Iris pigment epithelial cell (primary cell): ENCODE measurements at regions not wholly inside any gene's neighbourhood (a gene's known extent, or its start where the extent isn't known, plus 50 kb on each side); places are given as distances from the start of the nearest gene placed in this dataset.
A peak's percentile ranks its signal among the peaks of the same experiment; 100 is the strongest.

Experiments used
- DNase-seq: peaks from one replicate; pipeline ENCODE4 v3.0.0-alpha.2; 2011; ENCODE audit warnings: low read depth

GRCh38 chr7:13293264-13294002 lies 606.0 kb downstream of the ARL4A start:
- no peak for DNase-seq

- no peak for DNase-seq
These were observed 619.6 kb downstream of the ARL4A start for GRCh38 chr7:13307040-13307439.

DNA sequence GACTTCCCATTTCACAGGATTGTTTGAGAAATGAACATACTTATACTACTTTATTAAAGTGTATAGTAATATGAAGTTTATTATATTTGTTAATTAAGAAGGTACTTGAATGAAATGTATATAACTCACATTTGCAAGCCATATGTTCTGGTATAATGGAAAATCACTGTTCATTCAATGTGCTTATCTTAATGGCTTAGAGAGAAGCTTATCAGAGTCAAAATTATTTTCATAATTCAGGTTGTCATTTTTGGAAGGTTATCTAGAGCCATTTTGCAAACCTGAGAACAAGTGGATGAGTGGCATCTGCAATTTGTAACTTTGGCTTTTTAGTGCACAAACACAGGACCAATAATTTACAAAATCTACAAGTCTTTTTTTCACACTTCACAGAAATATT lies 621.0 kb downstream of the ARL4A start:
- no peak for DNase-seq

DNA sequence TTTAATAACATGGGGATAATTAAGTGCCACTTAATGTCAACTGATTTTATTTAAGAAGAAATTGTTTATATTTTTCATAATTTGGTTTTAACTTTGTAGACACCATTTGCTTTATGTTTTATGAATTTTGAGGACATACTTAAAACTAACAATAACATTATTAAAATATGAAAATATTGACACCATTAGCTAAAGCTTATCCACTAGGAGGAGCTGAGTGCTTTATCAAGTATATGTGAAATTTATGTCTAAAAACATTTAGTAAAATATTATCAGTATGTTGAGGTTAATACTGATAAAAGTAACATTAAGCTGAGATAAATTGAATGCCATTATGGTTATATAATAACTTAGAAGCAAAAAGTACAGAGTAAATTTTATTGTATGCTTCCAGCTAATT lies 622.1 kb downstream of the ARL4A start:
- DNase-seq, result no peak

DNA sequence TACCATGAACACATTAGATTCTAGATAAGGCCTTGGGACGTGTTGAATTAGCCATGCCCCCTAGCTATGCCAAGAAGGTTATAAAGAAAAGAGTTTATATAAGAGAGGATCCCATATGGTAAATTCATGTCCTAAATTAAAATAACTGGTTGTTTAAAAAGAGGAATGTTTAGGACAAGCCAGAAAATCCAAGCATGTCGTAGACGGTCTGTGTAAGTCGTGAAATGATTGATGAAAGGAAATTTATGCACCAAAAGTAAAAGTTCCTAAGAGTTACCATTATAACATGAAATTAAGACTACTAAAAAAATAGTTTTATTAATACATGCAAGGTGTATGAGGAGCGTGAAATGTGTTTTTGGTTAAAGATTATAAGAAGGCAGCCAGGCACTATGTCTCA lies 624.9 kb downstream of the ARL4A start:
- no peak for DNase-seq

GRCh38 chr7:13320333-13320732 lies 632.9 kb downstream of the ARL4A start:
- DNase-seq, result no peak

GRCh38 chr7:13321316-13321715 lies 633.9 kb downstream of the ARL4A start:
- no peak for DNase-seq

GRCh38 chr7:13322126-13322525 lies 634.7 kb downstream of the ARL4A start:
- DNase-seq, result no peak

DNA sequence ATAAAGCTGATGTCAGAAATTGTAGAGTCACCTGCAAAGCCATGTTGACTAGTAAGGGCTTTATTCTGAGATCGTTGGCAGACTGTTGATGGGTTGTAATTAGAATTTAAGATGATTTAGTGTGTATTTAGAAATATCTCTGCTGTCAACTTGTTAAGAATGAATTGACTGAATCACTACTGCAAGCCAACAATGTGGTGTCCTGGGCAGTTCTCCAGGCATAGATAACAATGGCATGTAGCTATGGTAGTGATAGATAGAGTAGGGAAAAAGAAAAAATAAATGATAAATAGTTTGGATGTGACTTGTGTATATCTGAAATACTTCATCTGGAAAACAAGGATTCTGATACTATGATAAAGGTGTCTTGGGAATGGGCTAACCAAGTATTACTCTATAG lies 640.2 kb downstream of the ARL4A start:
- peak; percentile 48 for DNase-seq

DNA sequence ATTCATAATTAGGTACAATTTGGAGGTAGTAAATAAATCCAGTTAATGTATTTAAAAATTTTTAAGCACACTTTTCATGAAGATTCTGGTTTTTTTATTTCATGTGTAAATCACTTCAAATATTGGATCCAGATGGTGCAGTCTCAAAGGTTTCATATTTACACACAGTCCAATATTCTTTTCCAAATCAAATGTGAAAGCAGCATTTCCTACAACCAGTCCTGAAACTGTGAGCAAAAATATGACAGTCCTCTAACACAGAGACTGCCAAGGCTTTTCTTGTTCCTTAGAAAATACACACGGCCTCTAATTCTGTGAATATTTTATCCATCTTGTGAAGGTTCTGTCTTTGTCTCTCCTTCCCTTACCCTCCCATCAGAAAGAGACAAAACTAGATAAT lies 645.9 kb downstream of the ARL4A start:
- DNase-seq, result no peak

GRCh38 chr7:13336227-13336626 lies 648.8 kb downstream of the ARL4A start:
- DNase-seq, result peak; percentile 21

GRCh38 chr7:13352677-13353076 lies 636.8 kb downstream of the ETV1 start:
- no peak for DNase-seq

GRCh38 chr7:13359656-13360055 lies 629.8 kb downstream of the ETV1 start:
- DNase-seq, result no peak

- DNase-seq, result no peak
These were observed 602.7 kb downstream of the ETV1 start for GRCh38 chr7:13386741-13387140.

DNA sequence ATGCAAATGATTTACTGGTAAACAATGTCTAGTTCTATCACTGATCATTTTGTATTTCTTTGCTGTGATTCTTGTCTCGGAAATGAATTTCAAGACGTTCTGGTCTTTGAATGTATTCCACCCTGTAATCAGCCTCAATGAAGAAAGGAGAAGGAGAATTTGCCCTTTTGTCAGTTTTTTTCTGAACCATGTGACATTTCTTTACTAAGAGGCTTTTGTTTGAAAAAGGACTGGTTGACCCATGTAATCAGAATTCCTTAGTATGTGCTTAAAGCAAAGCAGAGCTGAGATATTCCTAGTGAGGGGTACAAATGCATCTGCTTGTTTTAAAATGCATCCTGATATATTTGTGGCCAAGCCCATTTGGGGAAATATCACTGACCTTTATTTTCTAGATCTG lies 581.6 kb downstream of the ETV1 start:
- no peak for DNase-seq

- no peak for DNase-seq
These were observed 578.3 kb downstream of the ETV1 start for GRCh38 chr7:13411151-13411550.

DNA sequence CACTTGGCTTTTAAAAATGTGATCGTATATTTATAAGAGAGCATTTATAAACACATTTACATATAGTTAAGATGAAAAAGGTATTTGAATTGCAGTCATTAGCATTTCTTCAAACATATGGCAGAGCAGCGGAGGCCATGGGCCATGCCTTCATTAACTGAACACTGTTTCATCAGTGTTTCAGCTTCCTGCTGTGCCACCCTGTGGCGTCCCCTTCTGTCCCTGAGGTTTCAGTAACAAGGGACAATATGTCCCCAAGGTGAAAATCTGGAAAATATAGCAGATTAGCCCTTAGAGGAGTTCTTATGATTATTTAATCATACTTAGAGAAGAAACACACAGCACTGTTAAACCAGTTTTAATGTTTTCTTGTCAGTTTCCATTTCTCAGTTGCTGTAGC lies 577.8 kb downstream of the ETV1 start:
- no peak for DNase-seq

- DNase-seq, result no peak
These were observed 575.3 kb downstream of the ETV1 start for GRCh38 chr7:13414181-13414580.

GRCh38 chr7:13414661-13415107 lies 574.8 kb downstream of the ETV1 start:
- peak; percentile 5 for DNase-seq

- DNase-seq, result no peak
These were observed 573.4 kb downstream of the ETV1 start for GRCh38 chr7:13416071-13416470.

DNA sequence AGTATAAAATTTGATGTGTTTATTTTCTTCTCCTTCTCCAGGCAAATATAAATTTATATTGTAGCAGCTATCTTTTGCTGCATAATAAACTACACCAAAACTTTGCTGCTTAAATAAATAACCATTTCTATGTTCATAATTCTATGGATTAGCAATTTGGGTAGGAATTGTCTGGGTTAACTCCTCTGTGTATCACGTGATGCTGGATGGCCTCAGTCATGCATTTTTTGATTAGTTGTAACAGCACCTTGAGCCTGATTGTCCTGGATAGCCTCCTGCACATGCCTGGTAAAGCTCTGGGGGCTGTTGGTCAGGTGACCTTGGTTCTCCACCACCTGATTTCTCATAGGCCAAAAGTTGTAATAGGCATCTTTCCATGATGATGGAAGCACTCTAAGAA lies 572.9 kb downstream of the ETV1 start:
- DNase-seq, result no peak

DNA sequence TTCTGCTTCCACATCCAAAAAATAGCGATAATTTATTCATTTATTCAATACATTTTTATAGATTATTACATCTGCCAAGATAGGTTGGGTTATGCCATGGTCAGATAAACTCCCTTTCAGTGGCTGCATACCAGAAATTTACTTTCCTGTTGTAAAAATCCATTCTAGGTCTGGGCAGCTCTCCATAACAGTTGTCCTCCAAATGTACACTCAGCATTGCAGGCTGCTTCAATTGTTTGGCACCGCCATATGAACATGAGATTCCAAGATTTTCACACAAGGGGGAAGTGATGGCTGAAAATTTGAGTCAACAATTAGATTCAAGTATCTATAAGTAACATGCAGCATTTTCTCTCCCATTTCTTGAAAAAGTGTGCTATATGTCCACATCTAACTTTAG lies 568.7 kb downstream of the ETV1 start:
- no peak for DNase-seq

- no peak for DNase-seq
These were observed 567.7 kb downstream of the ETV1 start for GRCh38 chr7:13421776-13422175.

- DNase-seq, result no peak
These were observed 555.5 kb downstream of the ETV1 start for GRCh38 chr7:13433946-13434345.
